CD14-positive monocyte (primary cell): ENCODE measurements at regions not wholly inside any gene's neighbourhood (a gene's known extent, or its start where the extent isn't known, plus 50 kb on each side); places are given as distances from the start of the nearest gene placed in this dataset.
"Not testable (repeated sequence)": the region's sequence is repeated elsewhere in the genome, so short reads cannot be mapped to it uniquely, and the experiment has no call there.

Experiments
- DNase-seq, 3 donors: peaks; one replicate each; pipeline ENCODE4 v3.0.0-alpha.2; 2011 to 2022
- H2AFZ ChIP-seq: 2 replicates; pipeline ENCODE4 v1.6.0; 2012; ENCODE audit warnings: mild to moderate bottlenecking, low read depth, low read length, inconsistent platforms; ENCODE audit not compliant: insufficient read depth, poor library complexity, severe bottlenecking
- H3K27ac ChIP-seq, 2 donors: 1 replicate in 1 of 2; 2 replicates in 1 of 2; pipeline ENCODE4 v1.5.1; 2012 to 2013; ENCODE audit warnings: low read length in 2 of 2, control low read depth in 1 of 2, inconsistent platforms in 1 of 2, low read depth in 1 of 2, mild to moderate bottlenecking in 1 of 2
- H3K27me3 ChIP-seq, 2 donors: one replicate each; pipeline versions ENCODE4 v1.6.0 to v1.6.1; 2011 to 2013; ENCODE audit warnings: low read length in 2 of 2; ENCODE audit not compliant: control insufficient read depth in 2 of 2, insufficient read depth in 2 of 2
- H3K36me3 ChIP-seq, 2 donors: replicated peaks in 1 of 2; 1 replicate in 1 of 2; 2 replicates in 1 of 2; pipeline versions ENCODE4 v1.5.1 to v1.6.1; 2012 to 2013; ENCODE audit warnings: low read length in 2 of 2, control low read depth in 1 of 2, inconsistent platforms in 1 of 2, mild to moderate bottlenecking in 1 of 2; ENCODE audit not compliant: insufficient read depth in 2 of 2, control insufficient read depth in 1 of 2
- H3K4me1 ChIP-seq, 2 donors: 1 replicate in 1 of 2; 2 replicates in 1 of 2; pipeline versions ENCODE4 v1.5.1 to v1.6.1; 2012 to 2013; ENCODE audit warnings: low read length in 2 of 2, control low read depth in 1 of 2, inconsistent platforms in 1 of 2, mild to moderate bottlenecking in 1 of 2, moderate library complexity in 1 of 2; ENCODE audit not compliant: insufficient read depth in 2 of 2, control insufficient read depth in 1 of 2
- H3K4me2 ChIP-seq: replicated peaks from 2 replicates; pipeline ENCODE3; 2012; ENCODE audit warnings: low read length, moderate library complexity, mild to moderate bottlenecking; ENCODE audit not compliant: poor library complexity, severe bottlenecking; ENCODE audit errors: extremely low read depth
- H3K4me3 ChIP-seq, 3 experiments: fragments of 200-600 bp in 1 of 3; sonication (generic) in 1 of 3; replicated peaks in 1 of 3; 1 replicate in 2 of 3; 2 replicates in 1 of 3; pipeline ENCODE4 v1.5.1; 2011 to 2013; ENCODE audit warnings: low read length in 3 of 3, mild to moderate bottlenecking in 3 of 3, control low read depth in 2 of 3, low read depth in 2 of 3, inconsistent platforms in 1 of 3, moderate library complexity in 1 of 3
- H3K79me2 ChIP-seq: 2 replicates; pipeline ENCODE4 v1.6.0; 2012; ENCODE audit warnings: mild to moderate bottlenecking, control low read depth, inconsistent platforms, low read length, moderate library complexity; ENCODE audit not compliant: insufficient read depth
- H3K9ac ChIP-seq: 2 replicates; pipeline ENCODE4 v1.6.0; 2017; ENCODE audit warnings: low read length, mild to moderate bottlenecking; ENCODE audit not compliant: insufficient read depth, poor library complexity, severe bottlenecking
- H3K9me3 ChIP-seq, 2 donors: replicated peaks in 1 of 2; 1 replicate in 1 of 2; 2 replicates in 1 of 2; pipeline versions ENCODE4 v1.5.1 to v1.6.1; 2012 to 2013; ENCODE audit warnings: low read length in 2 of 2, control low read depth in 1 of 2; ENCODE audit not compliant: control insufficient read depth in 1 of 2, insufficient read depth in 1 of 2
- H4K20me1 ChIP-seq: 2 replicates; pipeline ENCODE4 v1.6.0; 2012; ENCODE audit warnings: mild to moderate bottlenecking, low read length, control low read depth, moderate library complexity; ENCODE audit not compliant: insufficient read depth
- H3K27ac Mint-ChIP-seq, 7 donors: one replicate each; pipeline ENCODE4 v1.8.0; 2020; ENCODE audit warnings: mild to moderate bottlenecking in 7 of 7, mixed read lengths in 7 of 7, moderate library complexity in 6 of 7, inconsistent platforms in 2 of 7
- H3K27me3 Mint-ChIP-seq, 3 donors: one replicate each; pipeline ENCODE4 v1.8.0; 2021 to 2022; ENCODE audit warnings: low read depth in 3 of 3, mild to moderate bottlenecking in 3 of 3, mixed read lengths in 3 of 3, moderate library complexity in 3 of 3, inconsistent platforms in 1 of 3
- H3K36me3 Mint-ChIP-seq, 2 donors: one replicate each; pipeline ENCODE4 v1.8.0; 2020; ENCODE audit warnings: mixed read lengths in 2 of 2, inconsistent platforms in 1 of 2, mild to moderate bottlenecking in 1 of 2
- H3K4me1 Mint-ChIP-seq: one replicate; pipeline ENCODE4 v1.8.0; 2020; ENCODE audit warnings: mild to moderate bottlenecking, mixed read lengths
- H3K4me3 Mint-ChIP-seq, 2 donors: one replicate each; pipeline ENCODE4 v1.8.0; 2020; ENCODE audit warnings: mild to moderate bottlenecking in 2 of 2, mixed read lengths in 2 of 2, moderate library complexity in 1 of 2
- H3K9me3 Mint-ChIP-seq, 7 donors: one replicate each; pipeline ENCODE4 v1.8.0; 2020 to 2022; ENCODE audit warnings: mixed read lengths in 7 of 7, mild to moderate bottlenecking in 6 of 7, moderate library complexity in 6 of 7, inconsistent platforms in 2 of 7
- WGBS: methylation state at CpG from one replicate; pipeline ENCODE4 v1.1.5; 2013; ENCODE audit warnings: missing lambda C conversion rate; ENCODE audit not compliant: insufficient coverage; 5-methylcytosine and 5-hydroxymethylcytosine counted together
- intact Hi-C, 2 donors: fragments of 100-400 bp; cut with micrococcal nuclease; formaldehyde crosslinking; loops; one replicate each; pipeline versions ENCODE4 v1.15.0 to v1.15.1; 2023

DNA sequence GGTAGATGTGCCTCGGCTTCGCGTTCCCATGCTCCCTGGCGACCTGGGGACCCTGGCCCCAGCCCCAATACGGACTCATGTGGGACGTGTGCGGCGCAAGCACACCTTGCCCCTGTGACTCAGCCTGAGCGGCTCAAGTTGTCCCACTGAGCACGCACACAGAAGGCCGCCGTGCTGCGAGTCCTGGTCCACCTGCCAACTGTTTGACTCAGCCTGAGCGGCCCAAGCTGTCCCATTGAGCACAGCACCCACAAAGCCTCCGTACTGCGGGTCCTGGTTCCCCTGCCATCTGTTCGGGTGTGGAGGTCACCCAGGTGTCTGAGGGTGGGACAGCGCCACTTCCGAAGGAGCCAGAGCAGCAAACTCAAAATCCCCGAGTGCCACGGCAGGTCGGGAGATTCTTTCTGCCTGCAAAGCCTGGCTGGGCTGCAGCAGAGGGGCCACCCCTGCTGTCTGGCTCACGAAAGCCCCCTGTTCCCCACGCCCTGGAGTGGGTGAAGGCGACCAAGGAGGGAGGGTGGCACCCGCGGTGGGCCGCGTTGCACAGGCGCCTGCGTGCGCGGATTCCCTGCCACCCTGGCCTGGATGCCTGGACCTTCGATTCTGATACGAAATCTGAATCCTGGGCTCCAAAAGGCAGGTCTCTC lies 362.6 kb upstream of the DEFB115 start:
- H3K4me3 ChIP-seq, H3K4me1 Mint-ChIP-seq, intact Hi-C loops, H3K27ac Mint-ChIP-seq, H3K79me2 ChIP-seq, DNase-seq, H3K4me1 ChIP-seq, H4K20me1 ChIP-seq, H3K4me2 ChIP-seq, H3K9ac ChIP-seq, H2AFZ ChIP-seq, H3K36me3 ChIP-seq, H3K27ac ChIP-seq, H3K36me3 Mint-ChIP-seq: not testable (repeated sequence)
- Mint-ChIP-seq H3K4me3 (peak overlapping the region in 1 of 2 donors; percentile 28), H3K27me3 (peaks cover 12 to 65% (median 16%) of the 10 kb centered on the region in 3 donors), H3K9me3 (peaks cover 30 to 64% (median 56%) of the 10 kb centered on the region in 7 donors)
- 19% methylated on average over 35 of the region's 35 CpGs for WGBS
- Histone ChIP-seq H3K9me3 (peaks cover 40 to 51% of the 10 kb centered on the region in 2 donors), H3K27me3 (peaks cover 0 to 33% of the 10 kb centered on the region in 2 donors)

DNA sequence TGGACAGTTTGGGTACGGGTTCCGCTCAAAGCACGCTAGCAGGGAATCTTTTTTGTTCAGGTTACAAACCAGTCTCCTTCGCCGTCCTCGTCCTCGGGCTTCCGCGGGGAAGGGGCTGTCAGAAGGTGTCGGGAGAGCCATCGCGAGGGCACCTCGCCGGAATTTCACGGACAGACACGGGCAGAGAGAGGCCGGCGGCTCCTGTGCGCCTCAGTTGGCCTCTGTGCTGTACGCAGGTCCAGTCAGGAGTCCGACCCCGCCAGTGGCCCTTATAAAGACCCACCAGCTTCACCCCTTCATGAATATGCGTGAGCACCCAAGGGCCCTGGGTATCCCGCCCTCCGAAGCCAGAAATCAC lies 362.1 kb upstream of the DEFB115 start:
- H3K4me2 ChIP-seq, H3K27ac ChIP-seq, H3K4me1 ChIP-seq, H3K27ac Mint-ChIP-seq, DNase-seq, intact Hi-C loops, H4K20me1 ChIP-seq, H3K4me1 Mint-ChIP-seq, H3K36me3 ChIP-seq, H3K9ac ChIP-seq, H3K79me2 ChIP-seq, H3K4me3 ChIP-seq, H3K36me3 Mint-ChIP-seq, H2AFZ ChIP-seq: not testable (repeated sequence)
- Mint-ChIP-seq H3K4me3 (peak overlapping the region in 1 of 2 donors; percentile 7), H3K27me3 (peaks cover 14 to 69% (median 16%) of the 10 kb centered on the region in 3 donors), H3K9me3 (peaks cover 35 to 68% (median 61%) of the 10 kb centered on the region in 7 donors)
- WGBS = 63% methylated on average over 3 of the region's 25 CpGs
- H3K9me3 ChIP-seq = peaks cover 45 to 56% of the 10 kb centered on the region in 2 donors
- peaks cover 0 to 36% of the 10 kb centered on the region in 2 donors for H3K27me3 ChIP-seq

DNA sequence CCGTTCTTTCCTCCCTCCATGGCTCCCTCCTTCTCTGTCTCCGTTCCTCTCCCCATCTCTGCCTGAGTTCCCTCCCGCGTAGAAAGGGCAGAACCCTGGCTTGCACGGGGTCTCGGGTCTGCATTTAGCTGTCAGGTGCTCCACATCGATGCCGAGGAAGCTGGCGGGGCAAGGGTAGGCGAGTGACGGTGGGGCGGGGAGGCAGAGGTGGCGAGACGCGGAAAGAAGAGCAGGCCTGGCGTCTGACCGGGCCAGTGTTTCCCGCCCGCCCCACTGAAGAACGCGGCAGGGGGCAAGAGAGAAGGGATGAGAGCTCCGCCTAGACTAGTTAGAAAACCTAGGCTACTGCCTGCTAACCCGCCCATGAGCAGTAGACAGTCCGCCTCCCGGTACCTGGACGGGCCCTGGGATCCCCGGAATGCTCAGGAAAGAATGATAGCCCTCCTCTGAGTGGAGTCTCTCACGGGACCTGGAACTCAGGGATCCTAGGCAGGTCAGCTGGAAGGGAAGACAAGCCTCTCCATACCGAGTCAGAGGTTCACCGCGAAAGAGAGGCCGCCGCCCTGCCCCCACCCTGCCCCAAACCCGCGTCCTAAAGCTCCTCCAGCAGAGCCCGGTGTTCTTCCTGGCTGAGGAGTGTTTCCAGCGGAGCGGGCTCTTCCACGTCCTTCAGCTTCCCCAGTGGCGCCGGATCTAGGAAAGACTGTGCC lies 357.9 kb upstream of the DEFB115 start:
- H3K4me1 Mint-ChIP-seq, H3K4me1 ChIP-seq, H3K4me3 Mint-ChIP-seq, DNase-seq, H3K27ac Mint-ChIP-seq, H3K4me3 ChIP-seq, H3K79me2 ChIP-seq, H3K36me3 Mint-ChIP-seq, H4K20me1 ChIP-seq, H2AFZ ChIP-seq, H3K36me3 ChIP-seq, H3K4me2 ChIP-seq, H3K27ac ChIP-seq, intact Hi-C loops, H3K9ac ChIP-seq: not testable (repeated sequence)
- 19% methylated on average over 41 of the region's 41 CpGs for WGBS
- Histone ChIP-seq H3K27me3 (peaks cover 0 to 17% of the 10 kb centered on the region in 2 donors), H3K9me3 (peaks cover 22 to 36% of the 10 kb centered on the region in 2 donors)
- H3K27me3 Mint-ChIP-seq = peaks cover 4 to 36% (median 5%) of the 10 kb centered on the region in 3 donors
- H3K9me3 Mint-ChIP-seq = peaks cover 29 to 50% (median 40%) of the 10 kb centered on the region in 7 donors

DNA sequence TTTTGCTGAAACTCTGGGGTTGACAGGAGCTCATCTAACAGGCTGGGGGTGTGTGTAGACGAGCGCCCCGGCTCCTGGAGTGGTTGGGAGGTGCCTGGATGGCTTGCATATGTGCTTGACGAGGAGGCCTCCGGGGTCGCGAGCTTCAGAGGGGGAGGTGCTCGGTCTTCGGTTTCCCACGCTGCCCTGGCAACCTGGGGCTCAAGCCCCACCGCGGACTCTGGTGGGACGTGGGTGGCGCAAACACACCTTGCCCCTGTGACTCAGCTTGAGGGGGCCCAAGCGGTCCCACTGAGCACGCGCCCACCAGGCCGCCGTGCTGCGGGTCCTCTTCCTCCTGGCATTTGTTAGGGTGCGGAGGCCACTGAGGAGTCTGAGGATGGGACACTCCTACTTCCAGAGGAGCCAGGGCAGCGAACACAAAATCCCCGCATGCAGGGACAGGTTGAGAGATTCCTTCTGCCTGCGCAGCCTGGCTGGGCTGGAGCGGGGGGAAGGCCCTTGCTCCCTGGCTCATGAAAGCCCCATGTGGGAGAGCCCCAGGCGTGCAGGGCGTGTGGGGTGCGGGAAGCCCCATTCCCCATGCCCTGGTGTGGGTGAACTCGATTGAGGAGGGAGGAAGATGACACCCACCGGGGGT lies 357.3 kb upstream of the DEFB115 start:
- Mint-ChIP-seq H3K27me3 (peaks cover 0 to 29% (median 5%) of the 10 kb centered on the region in 3 donors), H3K9me3 (peaks cover 30 to 52% (median 39%) of the 10 kb centered on the region in 7 donors)
- H2AFZ ChIP-seq, H3K4me3 Mint-ChIP-seq, H3K36me3 Mint-ChIP-seq, H3K27ac ChIP-seq, H3K4me1 Mint-ChIP-seq, H3K4me1 ChIP-seq, H3K36me3 ChIP-seq, intact Hi-C loops, H3K27ac Mint-ChIP-seq, H3K4me3 ChIP-seq, H4K20me1 ChIP-seq, DNase-seq, H3K9ac ChIP-seq, H3K79me2 ChIP-seq, H3K4me2 ChIP-seq: not testable (repeated sequence)
- Histone ChIP-seq H3K27me3 (peaks cover 0 to 11% of the 10 kb centered on the region in 2 donors), H3K9me3 (peaks cover 22 to 33% of the 10 kb centered on the region in 2 donors)
- WGBS = 41% methylated on average over 22 of the region's 30 CpGs
